HAP-1 (cell line): ENCODE measurements at regions not wholly inside any gene's neighbourhood (a gene's known extent, or its start where the extent isn't known, plus 50 kb on each side); places are given as distances from the start of the nearest gene placed in this dataset.

Experiments
- DNase-seq, 2 experiments: peaks; one replicate each; pipeline ENCODE4 v3.0.0-alpha.2; 2016 to 2020; ENCODE audit warnings: low spot score in 2 of 2
- H3K27me3 ChIP-seq: fragments of 250-450 bp; sonication (Bioruptor Pico); 2 replicates; pipeline ENCODE4 v1.5.1; 2020; ENCODE audit warnings: low read depth, mild to moderate bottlenecking, moderate library complexity
- H3K36me3 ChIP-seq: fragments of 250-450 bp; sonication (Bioruptor Pico); replicated peaks from 2 replicates; pipeline ENCODE4 v1.5.1; 2020; ENCODE audit warnings: mild to moderate bottlenecking
- H3K4me1 ChIP-seq: fragments of 250-450 bp; sonication (Bioruptor Pico); 2 replicates; pipeline ENCODE4 v1.5.1; 2020; ENCODE audit warnings: mild to moderate bottlenecking
- H3K4me3 ChIP-seq: fragments of 250-450 bp; sonication (Bioruptor Pico); 2 replicates; pipeline ENCODE4 v1.5.1; 2020; ENCODE audit warnings: mild to moderate bottlenecking, moderate library complexity
- H3K9me3 ChIP-seq: fragments of 250-450 bp; sonication (Bioruptor Pico); 2 replicates; pipeline ENCODE4 v1.5.1; 2020; ENCODE audit warnings: mild to moderate bottlenecking, moderate library complexity
- in situ Hi-C: fragments of 300-500 bp; cut with MboI; formaldehyde crosslinking; loops from 3 replicates; pipeline ENCODE4 v1.14.3; 2020; ENCODE audit warnings: low sequenced_read_pairs, inconsistent platforms, mixed read lengths

DNA sequence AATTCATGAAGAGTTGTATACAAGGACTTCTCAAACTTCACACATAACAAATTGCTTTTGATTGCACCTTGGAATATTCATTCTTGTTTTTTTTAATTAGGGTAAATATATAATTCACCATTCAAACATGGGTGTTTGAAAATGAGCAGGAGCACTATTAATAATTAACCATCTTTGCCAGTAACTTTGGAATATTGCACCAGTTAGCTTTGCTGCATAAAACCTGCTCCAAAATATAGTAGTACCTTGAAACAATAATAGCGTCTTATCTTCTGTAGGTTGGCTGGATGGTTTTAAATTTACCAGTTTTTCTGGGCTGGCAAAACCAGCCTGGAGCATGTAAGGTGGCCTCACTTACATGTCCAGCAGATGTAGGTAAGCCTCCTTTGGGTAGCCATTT is 1112.4 kb downstream of the TRHDE start:
- H3K4me1 ChIP-seq = no peaks in the 10 kb centered on the region
- H3K27me3 ChIP-seq = no peaks in the 10 kb centered on the region
- no peaks in the 10 kb centered on the region; the same call in 1 of the 2 replicates for H3K9me3 ChIP-seq
- no peak for DNase-seq
- in situ Hi-C loops = no loop called here
- no peaks in the 10 kb centered on the region for H3K36me3 ChIP-seq
- no peak overlapping the region for H3K4me3 ChIP-seq

DNA sequence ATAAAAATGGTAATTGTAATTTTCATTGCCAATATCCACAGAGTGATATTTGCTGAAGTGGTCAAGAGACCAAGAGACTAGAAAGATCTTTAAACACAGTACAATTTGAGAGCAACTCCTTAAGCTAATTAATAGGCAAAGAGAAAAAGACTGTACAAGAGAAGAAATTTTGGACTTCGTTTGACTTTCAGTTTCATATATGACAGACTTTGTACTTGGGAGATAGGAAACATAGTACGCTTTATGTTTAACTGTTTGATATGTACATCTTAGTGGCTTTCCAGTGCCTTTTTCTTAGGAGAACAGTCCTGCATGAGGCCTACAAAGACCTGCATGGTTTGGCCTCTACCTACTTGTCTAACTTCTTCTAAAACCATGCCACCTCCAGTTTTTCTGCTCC is 1118.1 kb downstream of the TRHDE start:
- no peak for DNase-seq
- in situ Hi-C loops = no loop called here
- H3K9me3 ChIP-seq = no peaks in the 10 kb centered on the region; the same call in 1 of the 2 replicates
- no peaks in the 10 kb centered on the region for H3K4me1 ChIP-seq
- no peaks in the 10 kb centered on the region for H3K36me3 ChIP-seq
- H3K4me3 ChIP-seq = no peak overlapping the region
- H3K27me3 ChIP-seq = no peaks in the 10 kb centered on the region

DNA sequence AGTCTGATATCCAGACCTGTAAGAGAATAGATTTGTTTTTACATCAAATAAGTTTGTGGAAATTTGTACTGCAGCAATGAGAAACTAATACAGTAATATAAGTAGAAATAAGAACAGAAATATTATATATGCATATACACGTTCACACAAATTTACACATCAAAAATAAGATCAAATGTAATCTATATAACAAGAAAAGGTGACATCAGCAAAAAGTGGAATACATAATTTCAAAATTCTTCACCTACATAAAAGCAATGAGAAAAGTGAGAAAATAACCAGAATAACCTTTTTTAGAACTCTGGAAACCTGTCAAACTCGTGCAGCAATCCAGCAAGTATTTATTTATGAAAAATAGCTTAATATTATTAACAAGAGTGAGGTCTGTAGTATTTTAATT is 1124.6 kb upstream of the ATXN7L3B start:
- no peaks in the 10 kb centered on the region for H3K4me1 ChIP-seq
- H3K4me3 ChIP-seq = no peak overlapping the region
- DNase-seq = no peak
- no peaks in the 10 kb centered on the region for H3K27me3 ChIP-seq
- in situ Hi-C loops = no loop called here
- no peaks in the 10 kb centered on the region for H3K36me3 ChIP-seq
- H3K9me3 ChIP-seq = no peaks in the 10 kb centered on the region

DNA sequence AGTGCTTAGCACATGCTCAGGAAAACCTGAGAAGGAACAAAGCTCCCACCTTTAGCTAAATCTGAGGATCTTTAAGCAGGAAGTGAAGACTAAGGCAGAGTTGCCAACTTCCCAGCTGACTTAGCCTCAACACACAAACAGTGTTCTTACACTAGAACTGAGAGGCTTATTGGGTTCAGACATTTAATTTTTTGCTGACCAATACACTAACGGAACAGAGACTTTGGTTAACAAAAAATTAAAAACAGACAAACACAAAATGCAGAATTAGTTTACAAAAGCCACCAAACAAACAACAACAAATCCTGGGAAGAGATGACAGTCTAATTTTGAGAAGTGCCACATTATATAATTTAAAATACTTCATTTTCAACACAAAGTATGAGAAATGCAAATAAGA is 1123.7 kb upstream of the ATXN7L3B start:
- Histone ChIP-seq H3K36me3 (no peaks in the 10 kb centered on the region), H3K4me1 (no peaks in the 10 kb centered on the region), H3K27me3 (no peaks in the 10 kb centered on the region), H3K9me3 (no peaks in the 10 kb centered on the region), H3K4me3 (no peak overlapping the region)
- DNase-seq = no peak
- in situ Hi-C loops = no loop called here

DNA sequence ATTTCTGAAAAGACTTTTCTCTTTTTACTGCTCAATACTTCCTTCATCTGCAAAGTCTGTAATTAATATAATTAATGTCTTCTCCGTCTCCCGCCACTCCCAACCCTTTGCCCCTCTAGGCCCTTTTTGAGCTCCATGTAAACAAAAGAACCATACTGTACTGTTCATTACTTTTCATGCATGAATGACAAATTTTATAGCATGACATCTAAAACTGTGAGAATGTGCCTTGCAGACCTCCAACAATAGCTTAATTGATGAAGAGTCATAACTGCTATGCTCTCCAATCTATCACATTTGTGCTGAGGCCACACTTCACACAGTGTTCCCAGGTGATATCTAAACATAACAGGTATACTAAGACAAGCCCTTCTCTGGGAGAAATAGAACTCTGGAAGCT is 1122.7 kb upstream of the ATXN7L3B start:
- Histone ChIP-seq H3K9me3 (no peaks in the 10 kb centered on the region), H3K27me3 (no peaks in the 10 kb centered on the region), H3K36me3 (no peaks in the 10 kb centered on the region), H3K4me1 (no peaks in the 10 kb centered on the region), H3K4me3 (no peak overlapping the region)
- DNase-seq = no peak
- in situ Hi-C loops = no loop called here

DNA sequence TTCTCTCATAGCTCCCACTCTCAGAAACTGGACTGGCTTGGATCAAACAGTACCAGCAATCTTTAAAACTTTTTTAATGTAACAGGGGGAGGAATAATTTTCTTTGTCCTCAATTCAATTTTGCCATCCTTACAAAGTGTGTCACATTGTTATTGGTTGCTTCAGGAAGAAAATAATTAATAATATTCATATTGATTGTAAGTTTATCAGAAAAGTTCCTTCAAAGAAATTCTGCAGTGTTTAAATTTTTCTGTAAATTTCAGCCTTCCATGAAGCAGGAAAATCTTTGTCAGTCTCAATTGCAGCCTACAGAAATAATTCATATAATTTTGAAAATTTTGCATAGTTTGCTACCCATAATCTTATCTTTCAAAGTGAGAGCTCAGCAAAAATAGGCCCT is 1119.1 kb upstream of the ATXN7L3B start:
- Histone ChIP-seq H3K4me1 (no peaks in the 10 kb centered on the region), H3K9me3 (no peaks in the 10 kb centered on the region), H3K36me3 (no peaks in the 10 kb centered on the region), H3K27me3 (no peaks in the 10 kb centered on the region), H3K4me3 (no peak overlapping the region)
- in situ Hi-C loops = no loop called here
- DNase-seq = no peak

DNA sequence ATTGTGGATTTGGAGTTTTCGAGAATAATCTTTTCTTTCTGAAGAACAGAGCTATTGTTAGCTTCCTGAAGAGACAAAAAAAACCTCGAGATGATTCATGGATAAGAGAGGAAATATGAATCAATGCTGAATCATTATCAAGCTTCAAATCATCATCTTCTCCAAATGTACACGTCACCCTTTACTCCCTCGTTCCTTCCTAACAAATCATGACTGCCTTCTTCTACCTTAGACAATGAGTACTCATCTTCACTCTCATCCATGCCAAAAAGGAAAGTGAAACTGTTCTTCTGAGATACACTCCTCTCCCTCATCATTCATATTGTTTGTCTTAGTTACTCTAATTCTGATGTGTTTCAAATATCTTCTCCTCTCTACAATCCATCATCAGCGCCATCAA is 1115.8 kb upstream of the ATXN7L3B start:
- in situ Hi-C loops = no loop called here
- H3K9me3 ChIP-seq = no peaks in the 10 kb centered on the region

DNA sequence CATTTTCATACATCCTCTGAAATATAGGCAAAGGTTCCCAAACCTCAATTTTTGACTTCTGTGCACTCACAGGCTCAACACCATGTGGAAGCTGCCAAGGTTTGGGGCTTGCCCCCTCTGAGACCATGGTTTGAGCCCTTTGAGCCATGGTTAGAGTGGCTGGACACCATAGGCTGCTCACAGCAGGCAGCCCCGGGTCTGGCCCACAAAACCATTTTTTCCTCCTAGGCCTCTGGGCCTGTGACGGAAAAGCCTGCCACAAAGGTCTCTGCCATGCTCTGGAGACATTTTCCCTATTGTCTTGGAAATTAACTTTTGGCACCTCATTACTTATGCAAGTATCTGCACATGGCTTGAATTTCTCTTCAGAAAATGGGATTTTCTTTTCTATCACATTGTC is 1113.2 kb upstream of the ATXN7L3B start:
- H3K27me3 ChIP-seq = no peaks in the 10 kb centered on the region
- no peak for DNase-seq
- in situ Hi-C loops = no loop called here
- no peaks in the 10 kb centered on the region for H3K4me1 ChIP-seq
- H3K9me3 ChIP-seq = no peaks in the 10 kb centered on the region
- H3K36me3 ChIP-seq = no peaks in the 10 kb centered on the region
- no peak overlapping the region for H3K4me3 ChIP-seq

More for the DNA sequence above, 1115.8 kb upstream of the ATXN7L3B start:
- Histone ChIP-seq H3K4me1 (no peaks in the 10 kb centered on the region), H3K4me3 (no peak overlapping the region), H3K27me3 (no peaks in the 10 kb centered on the region), H3K36me3 (no peaks in the 10 kb centered on the region)
- DNase-seq = no peak

DNA sequence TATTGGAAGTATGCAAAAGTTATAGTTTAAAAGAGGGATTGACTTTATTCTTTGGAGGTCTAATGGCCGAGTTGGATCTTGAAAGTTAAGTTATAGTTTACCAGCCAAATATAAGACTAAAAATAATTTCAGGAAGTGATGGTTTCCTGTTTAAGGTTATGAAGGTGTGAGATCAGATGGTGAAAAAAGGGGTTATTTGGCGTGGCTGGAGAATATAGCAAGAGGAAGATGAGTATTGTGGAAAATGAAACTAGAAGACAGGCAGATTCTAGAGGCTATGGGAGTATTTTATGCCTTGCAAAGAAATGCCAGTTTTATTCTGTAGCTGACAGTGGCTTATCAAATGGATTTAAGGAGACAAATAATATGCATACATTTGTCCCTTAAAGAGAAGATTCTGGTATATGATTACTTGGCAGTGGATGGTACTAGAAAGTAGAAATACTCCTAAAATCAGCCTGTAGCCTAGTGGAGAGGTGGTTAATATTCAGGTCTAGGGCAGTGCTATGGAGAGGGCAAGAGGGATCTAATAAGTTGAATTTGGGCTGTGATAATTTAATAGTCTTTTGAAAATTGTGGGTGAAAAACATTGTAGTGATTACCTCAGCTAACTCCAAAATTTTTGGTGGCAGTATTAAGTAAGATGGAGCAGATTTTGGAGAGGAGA is 1091.8 kb upstream of the ATXN7L3B start:
- Histone ChIP-seq H3K36me3 (no peaks in the 10 kb centered on the region), H3K9me3 (no peaks in the 10 kb centered on the region), H3K4me3 (no peak overlapping the region), H3K4me1 (no peaks in the 10 kb centered on the region), H3K27me3 (no peaks in the 10 kb centered on the region)
- in situ Hi-C loops = no loop called here
- no peak for DNase-seq

DNA sequence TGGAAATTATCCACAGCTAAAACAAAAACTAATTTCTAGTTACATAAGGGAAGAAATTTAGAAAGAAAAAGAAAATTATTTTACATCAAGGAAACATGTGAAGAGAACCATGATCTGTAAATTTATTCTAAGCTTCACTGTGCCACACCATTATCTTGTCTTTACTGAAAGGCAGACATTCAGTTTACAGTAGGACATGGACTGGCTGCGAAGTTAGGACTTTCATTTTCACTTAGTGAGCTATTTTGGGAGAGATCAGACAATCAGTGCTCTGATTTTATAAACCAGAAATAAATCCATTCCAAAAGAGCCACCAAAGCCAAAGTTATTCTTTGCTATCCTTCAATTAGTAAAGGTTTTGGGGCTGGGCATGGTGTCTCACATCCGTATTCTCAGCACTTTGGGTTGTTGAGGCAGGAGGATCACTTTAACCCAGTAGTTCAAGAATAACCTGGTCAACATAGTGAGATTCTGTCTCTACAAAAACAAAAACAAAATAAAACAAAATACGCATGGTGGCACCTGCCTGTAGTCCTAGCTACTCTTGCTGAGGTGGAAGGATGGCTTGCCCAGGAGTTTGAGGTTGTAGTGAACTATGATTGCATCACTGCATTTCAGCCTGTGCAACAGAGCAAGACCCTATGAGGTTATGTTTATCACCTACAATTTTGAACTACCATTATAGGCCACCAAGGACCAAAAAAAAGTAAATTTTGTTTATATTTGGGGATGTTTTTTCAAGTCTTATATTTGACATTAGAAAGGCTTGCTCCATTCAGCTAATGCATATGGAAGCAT is 1084.8 kb upstream of the ATXN7L3B start:
- Histone ChIP-seq H3K4me1 (no peaks in the 10 kb centered on the region), H3K9me3 (no peaks in the 10 kb centered on the region), H3K4me3 (no peak overlapping the region), H3K36me3 (no peaks in the 10 kb centered on the region), H3K27me3 (no peaks in the 10 kb centered on the region)
- in situ Hi-C loops = no loop called here
- no peak for DNase-seq

DNA sequence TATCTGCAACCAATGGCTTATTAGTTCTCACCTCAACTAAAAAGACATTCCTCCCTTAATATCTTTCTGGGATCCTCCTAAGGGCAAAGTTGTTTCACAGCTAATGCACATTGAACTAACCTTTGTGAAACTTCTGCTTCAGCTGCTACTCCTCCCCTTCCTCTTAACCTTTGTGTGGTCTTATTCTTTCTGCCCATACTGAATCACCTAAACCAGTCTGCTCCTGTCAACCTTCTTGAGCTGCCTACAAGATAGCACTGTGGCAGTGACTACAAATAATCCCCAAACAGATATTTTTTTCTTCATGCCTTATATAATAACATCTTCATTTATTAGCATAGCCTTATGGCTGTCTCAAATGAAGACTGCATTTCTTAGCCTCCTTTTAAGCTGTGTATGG is 1077.4 kb upstream of the ATXN7L3B start:
- no peaks in the 10 kb centered on the region for H3K36me3 ChIP-seq
- H3K4me3 ChIP-seq = no peak overlapping the region
- H3K4me1 ChIP-seq = no peaks in the 10 kb centered on the region
- in situ Hi-C loops = no loop called here
- H3K27me3 ChIP-seq = no peaks in the 10 kb centered on the region
- H3K9me3 ChIP-seq = no peaks in the 10 kb centered on the region
- no peak for DNase-seq

DNA sequence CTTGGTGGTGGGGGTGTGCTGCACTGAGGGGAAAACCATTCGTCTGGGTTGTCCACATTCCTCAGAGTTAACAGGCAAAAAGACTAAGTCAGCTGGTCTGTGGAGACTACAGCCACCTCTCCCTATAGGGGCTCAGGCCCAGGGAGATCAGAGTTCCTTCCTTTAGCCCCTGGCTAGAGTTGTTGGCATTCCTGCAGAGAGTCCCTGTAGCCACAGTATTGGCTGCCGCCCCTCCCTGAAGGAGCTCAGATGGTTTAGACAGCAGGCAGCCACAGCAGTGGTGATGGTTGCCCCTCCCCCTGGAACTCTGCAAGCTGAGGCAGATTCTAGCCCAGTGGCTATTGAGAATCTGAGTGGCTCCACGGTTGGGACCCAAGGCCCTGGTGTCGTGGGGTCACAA is 1072.5 kb upstream of the ATXN7L3B start:
- Histone ChIP-seq H3K27me3 (no peaks in the 10 kb centered on the region), H3K36me3 (no peaks in the 10 kb centered on the region), H3K9me3 (no peaks in the 10 kb centered on the region), H3K4me3 (no peak overlapping the region), H3K4me1 (no peaks in the 10 kb centered on the region)
- DNase-seq = no peak
- in situ Hi-C loops = no loop called here

DNA sequence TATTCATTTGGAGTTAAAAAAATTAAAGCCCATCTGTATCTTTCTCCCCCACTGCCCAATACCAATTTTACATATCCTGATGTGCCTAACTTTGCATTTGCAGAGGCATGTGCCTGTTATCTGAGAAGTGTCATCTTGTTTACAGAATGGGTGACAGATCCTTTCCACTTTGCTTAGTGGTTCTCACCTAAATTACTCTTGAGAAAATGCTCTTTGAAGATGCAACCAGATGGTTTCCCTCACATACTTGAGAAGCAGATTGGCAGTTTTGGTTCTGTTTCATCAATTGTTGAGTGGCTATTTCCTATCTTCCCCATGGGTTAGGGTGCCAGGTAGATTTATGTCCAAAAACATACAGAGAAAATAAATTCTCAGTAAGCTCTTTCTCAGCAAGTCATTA is 1051.4 kb upstream of the ATXN7L3B start:
- DNase-seq = no peak
- Histone ChIP-seq H3K27me3 (no peaks in the 10 kb centered on the region), H3K36me3 (no peaks in the 10 kb centered on the region), H3K9me3 (no peaks in the 10 kb centered on the region), H3K4me3 (no peak overlapping the region), H3K4me1 (no peaks in the 10 kb centered on the region)
- in situ Hi-C loops = no loop called here

DNA sequence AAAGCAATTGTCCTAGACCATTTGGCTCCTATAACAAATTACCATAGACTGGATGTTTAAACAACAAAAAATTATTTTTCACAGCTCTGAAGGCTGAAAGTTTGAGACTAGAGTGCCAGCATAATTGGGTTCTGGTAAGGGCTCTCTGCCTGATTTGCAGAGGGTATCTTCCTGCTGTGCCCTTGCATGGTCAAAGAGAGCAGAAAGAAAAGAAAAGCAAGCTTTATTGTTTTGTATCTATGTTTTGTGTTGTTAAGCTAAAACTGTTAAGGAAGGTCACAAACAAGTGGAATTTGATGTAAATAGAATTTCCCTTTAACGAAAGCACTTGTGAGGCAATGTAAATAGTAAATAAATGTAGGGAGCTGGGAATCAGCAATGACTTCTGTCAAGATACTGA is 1031.0 kb upstream of the ATXN7L3B start:
- H3K4me3 ChIP-seq = no peak overlapping the region
- in situ Hi-C loops = no loop called here
- H3K9me3 ChIP-seq = no peaks in the 10 kb centered on the region
- no peaks in the 10 kb centered on the region for H3K27me3 ChIP-seq
- H3K36me3 ChIP-seq = no peaks in the 10 kb centered on the region
- H3K4me1 ChIP-seq = no peaks in the 10 kb centered on the region
- no peak for DNase-seq
